GM12878 (cell line): ENCODE measurements at regions not wholly inside any gene's neighbourhood (a gene's known extent, or its start where the extent isn't known, plus 50 kb on each side); places are given as distances from the start of the nearest gene placed in this dataset.

Source experiments
- ATAC-seq: fragments of 200-7000 bp; cut with Tn5 transposase; 3 replicates; pipeline ENCODE4 v1.9.1; 2020; ENCODE audit warnings: mild to moderate bottlenecking, moderate library complexity
- BruUV-seq: library from RNA; stranded (reverse); fragments of 400-500 nt; replicated peaks from 2 replicates; lab custom pipeline; 2021; lab: Mats Ljungman, UMichigan
- CTCF ChIA-PET: fragments of 300-600 bp; sonication (Branson Sonifier 250); formaldehyde crosslinking; extraction: SDS; loops from one replicate; lab custom pipeline; 2021; ENCODE audit warnings: inconsistent platforms; lab: Yijun Ruan, JAX
- POLR2A ChIA-PET: fragments of 350-600 bp; formaldehyde crosslinking; extraction: SDS; loops from one replicate; lab custom pipeline; 2021; ENCODE audit warnings: inconsistent platforms; lab: Charles Lee
- RAD21 ChIA-PET: fragments of 300-600 bp; sonication (Branson Sonifier 250); formaldehyde crosslinking; loops from one replicate; lab custom pipeline; 2023; ENCODE audit warnings: antibody characterized with exemption; ENCODE audit not compliant: unreplicated experiment; lab: Charles Lee
- SMC1A ChIA-PET: fragments of 300-600 bp; sonication (Branson Sonifier 250); formaldehyde crosslinking; loops from one replicate; lab custom pipeline; 2023; ENCODE audit not compliant: unreplicated experiment, uncharacterized antibody; lab: Charles Lee
- DNase-seq: peaks from one replicate; pipeline ENCODE4 v3.0.0-alpha.2; 2011; ENCODE audit warnings: low read depth, low spot score
- FAIRE-seq: peaks from 3 replicates; lab custom pipeline; 2011; peaks lifted over from hg19 to GRCh38; lab: Jason Lieb, UNC
- H2AFZ ChIP-seq: 2 replicates; pipeline ENCODE4 v1.6.0; 2011; ENCODE audit warnings: low read depth, low read length, control low read depth; ENCODE audit not compliant: control insufficient read depth
- H3K27ac ChIP-seq: 2 replicates; pipeline ENCODE4 v1.5.1; 2011; ENCODE audit warnings: control low read depth; ENCODE audit not compliant: control insufficient read depth, insufficient read depth
- H3K27me3 ChIP-seq, 2 experiments: replicated peaks in 1 of 2; 2 replicates each; pipeline versions ENCODE4 v1.6.0 to v1.6.1; 2011; ENCODE audit warnings: low read length in 1 of 2; ENCODE audit not compliant: control insufficient read depth in 2 of 2, insufficient read depth in 2 of 2
- H3K36me3 ChIP-seq, 2 experiments: 2 replicates each; pipeline ENCODE4 v1.5.1; 2011; ENCODE audit warnings: low read length in 1 of 2; ENCODE audit not compliant: control insufficient read depth in 2 of 2, insufficient read depth in 2 of 2
- H3K4me1 ChIP-seq: 2 replicates; pipeline ENCODE4 v1.6.1; 2011; ENCODE audit warnings: mild to moderate bottlenecking, low read length, moderate library complexity, mixed read lengths; ENCODE audit not compliant: control insufficient read depth, insufficient read depth
- H3K4me2 ChIP-seq: 2 replicates; pipeline ENCODE4 v1.6.0; 2011; ENCODE audit warnings: control low read depth; ENCODE audit not compliant: control insufficient read depth, insufficient read depth
- H3K4me3 ChIP-seq: fragments of 200-600 bp; sonication (generic); 2 replicates; pipeline ENCODE4 v1.5.1; 2016
- H3K79me2 ChIP-seq: 2 replicates; pipeline ENCODE4 v1.6.0; 2011; ENCODE audit warnings: low read length; ENCODE audit not compliant: control insufficient read depth, insufficient read depth
- H3K9ac ChIP-seq: 2 replicates; pipeline ENCODE4 v1.8.0; 2011; ENCODE audit warnings: low read length, control low read depth, mixed read lengths; ENCODE audit not compliant: control insufficient read depth, insufficient read depth
- H3K9me3 ChIP-seq: replicated peaks from 3 replicates; pipeline ENCODE4 v1.5.1; 2011; ENCODE audit warnings: mild to moderate bottlenecking, low read length; ENCODE audit not compliant: control insufficient read depth, insufficient read depth
- H4K20me1 ChIP-seq: 2 replicates; pipeline ENCODE4 v1.6.0; 2011; ENCODE audit not compliant: control insufficient read depth, insufficient read depth
- ATF3 ChIP-seq: IDR thresholded peaks from 2 replicates; pipeline ENCODE4 v1.6.1; 2011; ENCODE audit warnings: low read depth, mild to moderate bottlenecking, low read length, moderate library complexity, borderline replicate concordance; ENCODE audit errors: extremely low read depth
- CBFB ChIP-seq: IDR thresholded peaks from 2 replicates; pipeline ENCODE4 v1.6.1; 2016; ENCODE audit warnings: antibody characterized with exemption, low read depth
- CHD1 ChIP-seq: IDR thresholded peaks from 2 replicates; pipeline ENCODE4 v1.6.1; 2012; ENCODE audit warnings: low read depth, low read length, improper control_type of control experiment
- CHD2 ChIP-seq: IDR thresholded peaks from 2 replicates; pipeline ENCODE4 v1.6.1; 2011; ENCODE audit warnings: low read depth, low read length, improper control_type of control experiment, borderline replicate concordance
- E2F8 ChIP-seq: fragments of 450-650 bp; IDR thresholded peaks from 2 replicates; pipeline ENCODE4 v1.6.1; 2018; ENCODE audit warnings: mild to moderate bottlenecking, low read depth, moderate library complexity; ENCODE audit not compliant: partially characterized antibody
- HCFC1 ChIP-seq: fragments of 150-350 bp; IDR thresholded peaks from 2 replicates; pipeline ENCODE4 v1.6.1; 2014; ENCODE audit warnings: low read length
- HSF1 ChIP-seq: fragments of 150-350 bp; IDR thresholded peaks from 2 replicates; pipeline ENCODE4 v1.6.1; 2014; ENCODE audit warnings: mild to moderate bottlenecking, low read depth, low read length
- JUNB ChIP-seq: IDR thresholded peaks from 2 replicates; pipeline ENCODE4 v1.6.1; 2016; ENCODE audit warnings: antibody characterized with exemption, mild to moderate bottlenecking
- NBN ChIP-seq: fragments of 450-650 bp; IDR thresholded peaks from 2 replicates; pipeline ENCODE4 v1.6.1; 2016
- NR2F1 ChIP-seq: fragments of 450-650 bp; conservative IDR thresholded peaks from 2 replicates; pipeline ENCODE4 v1.6.1; 2017; ENCODE audit warnings: mild to moderate bottlenecking
- POLR2AphosphoS5 ChIP-seq: IDR thresholded peaks from 2 replicates; pipeline ENCODE4 v1.6.1; 2011; ENCODE audit warnings: mild to moderate bottlenecking, low read length, inconsistent platforms
- POU2F2 ChIP-seq: IDR thresholded peaks from 3 replicates; pipeline ENCODE4 v1.6.1; 2011; ENCODE audit warnings: low read depth, mild to moderate bottlenecking, low read length, borderline replicate concordance
- ZNF207 ChIP-seq: fragments of 450-650 bp; IDR thresholded peaks from 2 replicates; pipeline ENCODE4 v1.6.1; 2014; ENCODE audit warnings: antibody characterized with exemption, mild to moderate bottlenecking, borderline replicate concordance
- ZNF384 ChIP-seq: IDR thresholded peaks from 2 replicates; pipeline ENCODE4 v1.6.1; 2012; ENCODE audit warnings: low read depth, mild to moderate bottlenecking, low read length, improper control_type of control experiment, borderline replicate concordance
- WGBS: methylation state at CpG from one replicate; pipeline ENCODE4 v1.1.6; 2016; ENCODE audit warnings: low lambda C conversion rate; ENCODE audit not compliant: insufficient replicate concordance, insufficient coverage; ENCODE audit errors: missing lambda C conversion rate; 5-methylcytosine and 5-hydroxymethylcytosine counted together
- in situ Hi-C: fragments of 300-500 bp; cut with MboI; formaldehyde crosslinking; loops from 9 replicates; pipeline ENCODE4 v1.14.3; 2018; ENCODE audit warnings: mixed read lengths
- intact Hi-C: fragments of 100-400 bp; cut with micrococcal nuclease; formaldehyde crosslinking; loops from one replicate; pipeline ENCODE4 v1.14.2; 2022; ENCODE audit not compliant: unreplicated experiment
- TF ChIP-seq, protein P1 (sequence below): fragments of 450-650 bp; IDR thresholded peaks from 2 replicates; pipeline ENCODE4 v1.6.1; 2017; ENCODE audit warnings: borderline replicate concordance

- Histone ChIP-seq H3K27ac (no peak overlapping the region), H4K20me1 (no peaks in the 10 kb centered on the region), H3K4me1 (no peaks in the 10 kb centered on the region), H3K4me2 (no peak overlapping the region), H3K36me3 (no peaks in the 10 kb centered on the region), H3K4me3 (no peak overlapping the region), H2AFZ (no peak overlapping the region), H3K9ac (no peak overlapping the region), H3K9me3 (no peaks in the 10 kb centered on the region; the same call in 2 of the 3 replicates), H3K79me2 (no peaks in the 10 kb centered on the region), H3K27me3 (no peaks in the 10 kb centered on the region)
- ChIA-PET POLR2A (no interaction called here), RAD21 (no interaction called here), SMC1A (no interaction called here), CTCF (no interaction called here)
- in situ Hi-C loops (no loop called here), intact Hi-C loops (no loop called here)
- BruUV-seq = no TSS peak
- ATAC-seq (no peak), DNase-seq (no peak), FAIRE-seq (no peak)
- TF ChIP-seq CHD2 (no peak), ATF3 (no peak), POU2F2 (no peak), JUNB (no peak), NBN (no peak), ZNF207 (no peak), HCFC1 (no peak), NR2F1 (no peak), CHD1 (no peak), CBFB (no peak), POLR2AphosphoS5 (no peak), E2F8 (no peak), HSF1 (no peak), ZNF384 (no peak)
- TF ChIP-seq, protein P1, sequence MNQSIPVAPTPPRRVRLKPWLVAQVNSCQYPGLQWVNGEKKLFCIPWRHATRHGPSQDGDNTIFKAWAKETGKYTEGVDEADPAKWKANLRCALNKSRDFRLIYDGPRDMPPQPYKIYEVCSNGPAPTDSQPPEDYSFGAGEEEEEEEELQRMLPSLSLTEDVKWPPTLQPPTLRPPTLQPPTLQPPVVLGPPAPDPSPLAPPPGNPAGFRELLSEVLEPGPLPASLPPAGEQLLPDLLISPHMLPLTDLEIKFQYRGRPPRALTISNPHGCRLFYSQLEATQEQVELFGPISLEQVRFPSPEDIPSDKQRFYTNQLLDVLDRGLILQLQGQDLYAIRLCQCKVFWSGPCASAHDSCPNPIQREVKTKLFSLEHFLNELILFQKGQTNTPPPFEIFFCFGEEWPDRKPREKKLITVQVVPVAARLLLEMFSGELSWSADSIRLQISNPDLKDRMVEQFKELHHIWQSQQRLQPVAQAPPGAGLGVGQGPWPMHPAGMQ = no peak
- 0% methylated on average over 2 of the region's 2 CpGs for WGBS
These were observed 719.3 kb upstream of the TBX3 start for GRCh38 chr12:115403253-115403652.
